HuH-7.5 (cell line): ENCODE measurements at regions not wholly inside any gene's neighbourhood (a gene's known extent, or its start where the extent isn't known, plus 50 kb on each side); places are given as distances from the start of the nearest gene placed in this dataset.

ENCODE experiments used
- DNase-seq: peaks from one replicate; pipeline ENCODE4 v3.0.0; 2011; ENCODE audit warnings: low spot score

DNA sequence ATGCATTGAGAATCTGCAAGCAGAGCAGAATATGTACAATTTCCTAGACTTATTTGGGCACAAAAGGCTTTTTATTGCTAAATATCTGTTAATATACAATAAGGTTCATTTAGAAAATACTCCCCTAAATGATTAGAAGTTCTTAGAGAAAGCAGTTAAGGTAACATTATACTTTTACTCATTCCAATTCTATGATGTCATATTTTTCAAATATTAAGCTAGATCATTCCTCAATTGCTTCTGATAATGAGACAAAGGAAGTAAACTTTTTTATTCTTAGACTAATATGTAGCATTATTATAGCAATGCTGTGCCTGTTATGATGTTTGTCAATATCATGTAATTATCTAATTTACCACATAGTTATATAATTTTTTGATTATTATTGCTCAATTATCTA, 447.0 kb downstream of the SLC16A7 start:
- DNase-seq = no peak

DNA sequence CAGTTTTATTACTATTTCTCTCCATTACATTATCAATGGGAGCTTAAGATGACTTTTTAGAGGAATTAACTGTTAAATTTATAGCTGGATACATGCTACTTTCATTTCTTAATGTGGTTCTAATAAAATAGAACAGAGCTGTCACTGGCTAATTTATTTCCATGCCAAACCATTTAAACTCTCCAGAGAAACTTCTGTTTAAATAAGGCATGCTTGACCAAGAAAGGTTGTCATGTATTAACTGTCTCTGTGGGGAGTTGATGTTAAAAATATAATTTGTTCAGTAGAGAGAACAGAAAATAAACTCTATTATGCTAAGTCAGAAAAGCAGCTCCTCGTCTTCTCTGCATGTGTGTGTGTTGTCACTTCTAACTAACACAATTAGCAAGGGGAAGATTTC, 447.4 kb downstream of the SLC16A7 start:
- no peak for DNase-seq

DNA sequence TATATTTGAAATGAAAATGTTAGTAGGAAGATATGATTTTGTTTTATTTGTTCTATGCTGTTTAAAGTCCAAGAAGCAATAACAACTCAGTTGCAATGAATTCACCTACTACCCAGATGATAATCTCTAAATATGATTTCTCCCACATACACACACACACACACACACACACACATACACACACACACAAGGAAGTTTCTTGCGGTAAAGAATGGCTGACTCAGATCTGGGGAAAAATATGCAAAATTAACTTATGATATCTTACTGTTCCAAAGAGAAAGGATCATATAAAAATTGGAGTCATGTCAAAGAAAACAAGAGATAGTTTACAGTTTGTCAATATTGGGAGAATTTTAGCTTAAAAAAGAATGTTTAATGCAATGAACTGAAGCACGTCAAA, 456.7 kb downstream of the SLC16A7 start:
- DNase-seq = no peak

DNA sequence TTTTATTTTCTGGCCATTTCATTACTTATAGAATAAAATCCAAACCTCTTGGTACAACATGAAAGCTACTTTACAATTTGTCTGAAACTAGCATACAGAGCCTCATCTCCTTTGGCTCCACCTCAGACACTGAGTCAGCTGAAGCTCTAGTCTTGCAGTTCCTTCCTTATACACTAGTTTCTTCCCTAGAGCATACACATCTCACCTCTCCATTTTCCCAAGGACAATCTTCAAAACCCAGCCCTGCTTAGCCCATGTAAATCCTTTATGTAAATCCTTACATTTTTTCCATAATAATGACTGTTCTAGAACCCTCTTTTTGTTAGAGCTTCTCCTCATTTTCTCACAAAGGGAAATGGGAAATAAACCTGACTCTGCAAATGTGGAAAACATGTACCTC, 463.4 kb downstream of the SLC16A7 start:
- DNase-seq = no peak

DNA sequence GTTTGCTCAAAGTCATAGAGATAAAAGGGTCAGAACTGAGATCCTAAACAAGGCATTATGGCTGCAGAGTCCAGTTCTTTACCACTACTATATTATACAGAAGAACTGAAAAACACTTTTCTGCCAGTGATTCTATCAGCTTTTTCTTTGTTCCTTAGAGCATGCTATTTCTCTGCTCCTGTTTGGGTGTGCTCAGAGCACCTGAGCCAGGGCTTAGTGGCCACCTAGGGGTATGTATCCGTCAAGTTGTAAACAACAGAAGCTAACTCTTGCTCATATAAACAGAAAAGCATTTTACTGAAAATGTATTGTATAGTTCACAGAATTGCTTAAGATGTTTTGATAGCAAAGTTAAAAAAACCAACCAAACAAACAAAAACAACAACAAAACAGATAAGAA, 470.8 kb downstream of the SLC16A7 start:
- DNase-seq = no peak

DNA sequence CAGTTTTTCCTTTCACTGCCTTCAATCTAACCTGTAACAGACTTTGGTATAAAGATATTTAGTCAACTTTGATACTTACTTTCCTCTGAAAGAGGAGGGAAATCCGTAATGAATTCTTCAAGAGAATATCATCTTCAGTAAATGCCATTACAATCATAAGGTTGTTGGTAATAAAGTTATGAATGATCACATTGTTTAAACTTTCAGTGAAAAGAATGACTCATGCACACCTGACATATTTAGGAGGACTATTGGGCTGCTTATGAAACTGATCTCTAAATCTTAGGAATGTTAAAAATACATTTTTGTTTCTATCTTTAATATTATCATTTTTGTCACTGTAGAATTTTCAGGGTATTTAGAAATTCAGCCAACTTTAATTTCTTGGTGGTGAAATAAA, 474.7 kb downstream of the SLC16A7 start:
- DNase-seq = no peak

DNA sequence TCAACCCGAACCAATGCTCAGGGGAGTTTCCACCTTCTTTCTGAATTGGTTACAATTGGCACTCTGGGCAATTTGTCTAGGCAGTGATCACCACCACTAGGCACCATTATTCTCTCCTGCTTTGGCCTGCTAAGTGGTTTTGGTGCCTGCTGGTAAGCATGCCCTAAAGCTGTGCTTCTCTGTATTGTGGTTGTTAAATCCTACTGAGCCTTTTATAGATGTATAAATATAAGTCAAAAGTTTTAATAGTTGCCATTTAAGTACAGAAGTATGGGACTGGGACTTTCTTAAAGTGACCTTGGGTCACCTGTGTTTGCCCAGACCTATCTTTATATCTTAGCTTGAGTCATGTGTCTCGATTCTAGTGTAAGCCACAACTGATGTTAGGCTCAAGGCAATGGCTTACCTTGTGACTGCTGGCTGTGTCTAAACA, 475.9 kb downstream of the SLC16A7 start:
- no peak for DNase-seq

DNA sequence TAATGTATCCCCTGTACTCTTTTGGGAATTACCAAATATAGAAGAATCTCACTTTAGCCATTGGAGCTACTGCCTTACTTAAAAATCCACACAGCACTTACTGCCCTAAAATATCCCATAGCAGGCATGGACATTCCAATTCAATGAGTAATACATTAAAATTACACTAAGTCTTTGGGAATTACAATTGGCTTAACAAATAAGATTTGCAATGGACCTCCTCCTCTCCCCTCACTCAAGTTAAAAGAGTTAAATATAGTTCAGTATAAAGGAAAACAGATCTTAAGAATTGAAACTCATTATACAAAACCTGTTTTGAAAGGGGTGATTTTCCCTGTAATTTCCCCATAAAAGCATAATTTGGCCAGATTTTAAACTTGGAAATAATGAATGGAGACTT, 477.1 kb downstream of the SLC16A7 start:
- no peak for DNase-seq

DNA sequence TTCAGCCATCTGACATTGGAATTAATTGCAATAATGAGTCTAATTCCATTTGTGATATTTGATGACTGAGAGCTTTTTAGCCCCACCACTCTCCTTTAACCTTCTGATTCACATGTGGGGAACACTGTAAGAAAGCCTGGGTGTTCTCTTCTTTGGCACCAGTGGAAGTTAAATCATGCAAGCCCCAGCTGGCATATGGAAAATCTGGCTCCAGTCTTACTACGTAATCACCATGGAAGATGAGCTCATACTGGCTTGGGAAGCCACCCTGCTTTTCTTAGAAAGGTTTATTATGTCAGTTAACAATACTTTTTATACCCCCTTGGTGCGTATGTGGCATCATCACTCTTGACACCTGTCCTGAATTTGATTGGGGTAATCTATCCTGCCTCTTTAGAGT, 479.3 kb downstream of the SLC16A7 start:
- no peak for DNase-seq

DNA sequence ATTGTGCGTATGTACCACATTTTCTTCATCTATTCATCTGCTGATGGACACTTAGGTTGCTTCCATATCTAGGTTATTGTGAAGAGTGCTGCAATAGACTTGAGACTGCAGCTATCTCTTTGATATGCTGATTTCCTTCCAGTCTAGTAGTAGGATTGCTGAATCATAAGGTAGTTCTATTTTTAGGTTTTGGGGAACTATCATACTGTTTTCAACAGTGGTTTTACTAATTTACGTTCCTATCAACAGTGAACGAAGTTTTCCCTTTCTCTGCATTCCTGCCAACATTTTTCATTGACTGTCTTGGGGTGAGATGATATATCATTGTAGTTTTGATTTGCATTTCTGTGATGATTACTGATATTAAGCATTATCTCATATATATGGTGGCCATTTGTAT, 482.2 kb downstream of the SLC16A7 start:
- DNase-seq = no peak

DNA sequence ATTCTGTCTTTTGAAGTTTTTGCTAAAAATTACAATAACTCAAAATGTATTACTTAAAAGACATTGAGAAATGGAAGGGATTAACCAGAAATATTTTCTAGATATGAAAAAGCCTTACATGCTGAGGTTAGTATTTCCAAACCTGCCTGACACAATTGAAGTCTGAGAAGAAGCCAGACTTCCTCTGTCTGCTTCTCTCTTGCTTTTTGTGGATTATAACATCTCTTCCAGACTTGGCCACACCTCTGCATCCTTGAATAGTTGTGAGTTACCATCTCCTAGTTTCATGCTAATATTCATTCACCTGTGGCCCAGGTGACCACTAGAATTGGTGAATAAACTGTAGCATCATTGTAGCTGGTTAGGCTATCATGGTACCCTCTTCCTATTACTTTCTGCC, 497.6 kb downstream of the SLC16A7 start:
- DNase-seq = no peak

DNA sequence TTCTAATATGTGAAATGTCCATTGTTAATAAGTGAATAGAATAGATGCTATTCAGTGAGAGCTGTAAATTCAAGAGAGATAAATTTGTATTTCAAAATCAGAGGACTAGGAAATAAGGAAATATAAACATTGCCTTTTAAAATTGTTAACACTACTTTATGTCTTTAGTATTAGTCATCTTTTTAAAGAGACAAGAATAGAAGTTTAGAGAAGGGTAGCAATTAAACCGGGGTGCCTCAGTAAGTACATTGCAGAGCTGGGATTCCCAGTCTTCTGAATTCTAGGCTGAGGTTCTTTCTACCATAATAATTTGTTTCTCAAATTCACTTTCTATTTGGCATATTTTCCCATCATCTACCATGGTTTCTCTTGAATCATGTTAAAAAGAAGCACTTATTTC, 498.6 kb downstream of the SLC16A7 start:
- no peak for DNase-seq

DNA sequence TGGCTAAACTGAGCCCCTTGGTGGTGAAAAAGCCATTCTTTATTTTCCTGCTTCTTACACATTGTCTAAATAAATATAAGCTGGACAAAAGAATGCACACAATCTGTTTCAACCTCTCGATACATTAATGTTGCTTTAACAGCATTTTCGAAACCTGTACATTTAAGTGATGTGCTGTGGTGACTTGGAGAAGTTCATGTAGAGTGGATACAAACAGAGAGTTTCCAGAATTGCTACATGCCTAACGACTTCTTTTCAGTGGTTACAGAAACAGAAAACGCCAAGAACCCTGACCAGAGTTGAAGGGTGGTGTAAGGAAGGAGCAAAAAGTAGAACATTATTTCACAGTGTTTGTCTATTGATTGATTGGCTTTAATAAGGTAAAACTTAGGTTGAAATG, 500.9 kb downstream of the SLC16A7 start:
- no peak for DNase-seq

DNA sequence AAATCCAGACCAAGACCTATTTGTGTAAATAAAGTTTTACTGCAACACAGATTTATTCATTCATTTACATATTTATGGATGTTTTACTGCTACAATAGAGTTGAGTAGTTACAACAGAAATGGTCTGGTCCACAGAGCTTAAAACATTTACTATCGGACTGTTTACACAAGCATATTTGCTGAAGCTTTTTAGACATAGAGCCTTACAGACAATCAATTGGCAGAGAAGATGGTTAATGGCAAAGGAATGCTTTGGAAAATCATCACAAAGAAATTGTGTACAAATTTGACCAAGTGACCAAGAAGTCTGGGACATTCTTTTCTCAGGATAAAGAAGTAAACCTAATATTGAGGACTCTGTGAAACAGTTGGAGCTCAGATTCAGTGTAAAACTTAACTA, 504.3 kb downstream of the SLC16A7 start:
- no peak for DNase-seq

DNA sequence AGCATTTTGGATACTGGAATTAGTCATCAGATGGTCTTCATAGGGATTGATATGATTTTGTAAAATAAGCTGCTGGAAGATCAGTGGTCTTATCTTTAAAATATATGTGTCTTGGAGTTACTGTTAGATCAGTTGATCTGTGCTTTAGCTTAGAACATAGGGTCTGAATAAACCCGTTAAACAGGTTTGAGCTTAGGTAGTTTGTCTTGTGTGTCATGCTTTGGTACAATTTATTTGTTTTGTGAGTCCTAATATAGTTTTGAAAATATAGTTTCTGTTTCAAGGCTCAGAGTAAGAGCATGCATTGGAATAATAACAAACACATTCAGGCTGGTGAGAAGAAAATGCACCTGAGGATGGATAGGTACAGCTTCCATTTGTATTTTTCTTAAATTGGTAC, 505.0 kb downstream of the SLC16A7 start:
- DNase-seq = no peak

DNA sequence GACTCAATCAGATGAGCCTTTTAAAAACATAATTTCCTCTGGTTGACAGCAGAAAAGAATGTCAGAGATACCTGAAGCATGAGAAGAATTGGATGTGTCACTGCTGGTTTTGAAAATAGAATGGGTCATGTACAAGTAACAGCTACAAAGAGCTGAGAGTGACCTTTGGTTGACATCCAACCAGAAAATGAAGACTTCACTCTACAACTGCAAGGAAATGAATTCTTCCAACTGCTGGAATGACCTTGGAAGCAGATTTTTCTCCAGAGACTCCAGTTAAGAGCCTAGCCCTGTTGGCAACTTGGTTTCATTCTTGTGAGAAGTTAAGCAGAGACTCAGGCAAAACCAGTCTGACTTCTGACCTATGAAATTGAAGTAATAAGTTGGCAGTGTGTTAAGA, 505.9 kb downstream of the SLC16A7 start:
- DNase-seq = no peak

DNA sequence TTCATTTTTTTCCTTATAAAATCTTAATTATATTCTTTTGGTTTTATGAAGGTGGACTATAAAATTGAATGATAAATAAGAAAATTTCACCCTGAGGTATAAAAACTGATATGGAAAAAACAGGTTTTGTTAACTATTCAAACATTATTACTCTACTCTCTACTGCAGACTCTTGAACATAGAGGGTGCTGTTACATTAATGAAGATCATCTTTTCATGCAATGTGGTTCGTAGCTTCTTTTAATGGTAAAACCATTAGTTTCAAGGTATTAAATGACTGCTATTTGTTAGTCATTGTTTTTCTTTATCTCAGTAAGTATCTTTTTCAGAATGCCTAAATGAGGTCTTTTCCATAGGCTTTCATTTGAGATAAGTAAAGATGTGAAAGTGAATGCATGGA, 510.4 kb downstream of the SLC16A7 start:
- DNase-seq = no peak

DNA sequence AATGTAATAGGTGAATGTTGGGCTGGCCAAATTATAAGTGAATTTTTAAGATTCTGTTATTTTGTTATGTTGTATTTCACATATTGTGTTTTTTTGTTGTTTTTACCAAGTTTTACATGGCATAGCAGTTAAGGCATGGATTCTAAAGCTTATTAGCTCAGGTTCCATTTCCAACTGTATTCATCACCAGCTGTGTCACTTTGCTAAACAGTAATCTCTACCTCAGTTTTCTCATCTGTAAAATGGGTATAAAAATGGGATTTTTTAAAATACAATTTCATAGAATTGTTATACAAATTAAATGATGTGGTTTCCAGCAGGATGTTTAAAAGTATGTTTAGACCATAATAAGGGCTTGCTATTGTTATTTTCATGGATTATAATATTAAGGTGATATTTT, 512.2 kb downstream of the SLC16A7 start:
- DNase-seq = no peak

DNA sequence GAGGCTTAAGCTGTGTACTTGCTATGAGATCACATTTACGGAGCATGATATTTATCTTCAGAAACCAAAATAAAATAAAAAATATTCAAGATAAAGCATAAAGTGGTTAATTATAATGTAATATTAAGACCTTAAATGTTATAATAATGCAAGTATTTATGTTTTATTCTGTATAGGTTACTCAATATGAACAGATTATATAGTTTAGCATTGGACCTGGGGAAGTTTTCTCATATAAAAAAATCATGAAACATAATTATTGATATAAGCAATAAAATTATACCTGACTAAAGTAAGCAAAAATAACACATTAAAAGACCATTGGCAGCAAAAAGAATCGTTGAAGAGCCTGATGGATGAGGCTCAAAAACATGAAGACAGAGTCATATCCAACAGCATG, 516.2 kb downstream of the SLC16A7 start:
- no peak for DNase-seq

DNA sequence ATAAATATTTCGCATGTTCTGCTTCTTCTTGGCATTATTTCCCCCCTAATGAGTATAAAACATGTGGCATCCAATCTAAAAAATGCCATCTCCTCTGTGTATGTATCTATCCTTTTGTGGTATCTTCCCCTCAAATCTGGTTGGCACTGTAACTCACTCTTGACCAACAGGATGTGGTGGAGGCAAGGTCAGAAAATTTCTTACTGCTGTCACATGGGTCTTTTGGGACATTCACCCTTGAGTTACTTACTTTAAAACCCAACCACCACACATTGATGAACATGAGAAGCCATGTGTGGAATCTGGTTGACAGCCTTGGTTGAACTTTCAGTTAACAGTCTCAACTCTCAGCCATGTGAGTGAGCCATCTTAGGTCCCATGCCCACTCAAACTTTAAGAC, 516.9 kb downstream of the SLC16A7 start:
- no peak for DNase-seq

DNA sequence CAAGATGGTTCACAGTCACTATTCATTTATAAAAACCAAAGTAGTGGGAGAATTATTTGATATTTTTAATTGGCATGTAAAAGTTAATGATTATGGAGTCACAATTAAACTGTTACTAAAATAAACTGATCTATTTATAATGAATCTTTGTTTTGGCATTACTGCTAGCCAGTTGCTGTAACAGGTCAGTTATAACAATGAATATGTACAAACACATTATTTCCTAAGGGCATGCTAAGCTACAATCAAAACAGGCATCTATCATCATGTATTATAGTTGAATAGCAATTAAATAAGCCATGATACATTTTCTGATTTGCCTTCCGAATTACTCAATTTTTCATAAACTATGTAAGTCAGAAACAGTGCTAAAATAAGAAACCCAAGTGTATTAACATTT, 518.3 kb downstream of the SLC16A7 start:
- DNase-seq = no peak

DNA sequence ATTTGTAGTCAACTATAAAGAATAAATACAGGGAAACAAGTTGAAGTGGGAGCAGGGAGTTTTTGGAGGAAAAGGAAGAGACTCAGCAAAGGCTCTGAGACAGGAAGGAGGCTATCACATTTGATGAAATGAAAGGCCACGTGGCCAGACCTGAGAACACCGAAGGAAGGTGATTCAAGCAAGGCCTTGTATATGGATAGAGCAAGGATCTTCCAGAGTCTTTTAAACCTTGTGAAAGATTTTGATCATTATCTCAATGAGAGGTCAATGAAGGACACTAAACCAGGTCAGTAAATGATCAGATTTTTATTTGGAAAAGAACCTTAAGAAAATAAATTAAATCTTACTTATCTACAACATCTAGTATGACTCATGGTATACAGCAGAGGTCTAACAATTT, 523.5 kb downstream of the SLC16A7 start:
- no peak for DNase-seq

DNA sequence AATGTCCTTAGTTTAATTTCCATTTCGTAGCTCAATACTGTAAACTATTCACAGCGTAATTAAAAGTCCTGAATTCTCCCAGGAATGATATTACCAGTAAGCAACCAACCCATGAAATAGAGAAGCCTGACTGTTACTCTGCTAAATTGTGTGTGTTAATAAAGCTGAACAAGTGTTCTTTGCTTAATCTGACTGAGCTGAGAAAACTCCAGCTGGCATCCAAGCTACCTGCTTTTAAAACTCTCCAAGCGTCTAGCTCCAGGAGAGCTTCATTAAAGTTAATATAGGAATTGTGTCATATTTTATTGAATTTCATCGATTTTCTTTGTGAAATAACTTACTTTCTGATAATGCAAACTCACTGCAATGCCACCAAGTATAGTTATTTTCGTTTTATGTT, 524.4 kb downstream of the SLC16A7 start:
- no peak for DNase-seq

DNA sequence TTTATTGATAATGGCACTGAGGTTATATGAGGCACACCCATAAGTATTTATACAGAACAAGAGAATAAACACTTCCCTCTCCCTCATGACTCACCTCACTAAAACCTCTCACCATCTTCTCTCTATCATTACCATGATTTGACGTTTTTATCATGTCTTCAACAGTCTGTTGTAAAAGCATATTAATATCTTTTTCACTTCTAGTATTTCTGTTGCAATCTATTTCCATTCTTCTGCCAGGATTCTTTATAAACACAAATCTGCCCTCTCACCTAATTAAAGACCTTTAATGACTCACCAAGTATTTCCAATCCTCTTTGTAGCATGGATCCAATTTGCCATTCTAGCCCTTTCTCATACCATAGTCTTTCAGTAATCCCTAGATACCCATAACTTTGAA, 527.7 kb downstream of the SLC16A7 start:
- no peak for DNase-seq

DNA sequence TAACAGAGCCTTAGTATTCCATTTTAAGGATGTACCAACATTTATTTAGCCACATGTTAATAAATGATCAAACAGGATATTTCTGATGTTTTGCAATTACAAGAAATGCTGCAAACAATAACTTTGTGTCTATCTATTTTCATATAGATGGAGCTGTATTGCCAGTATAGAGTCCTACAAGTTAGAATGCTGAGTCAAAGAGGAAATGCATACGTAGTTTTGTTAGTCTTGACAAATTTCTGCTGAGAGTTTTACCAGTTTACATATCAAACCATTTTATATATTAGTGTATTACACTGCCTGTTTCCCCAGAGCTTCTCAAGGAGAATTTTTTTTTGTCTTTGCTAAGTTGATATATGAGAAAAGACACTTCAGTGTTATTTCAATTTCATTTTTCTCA, 541.7 kb downstream of the SLC16A7 start:
- no peak for DNase-seq
